IMR-90 (cell line): ENCODE measurements at regions not wholly inside any gene's neighbourhood (a gene's known extent, or its start where the extent isn't known, plus 50 kb on each side); places are given as distances from the start of the nearest gene placed in this dataset.

Source experiments
- ATAC-seq: fragments of 200-7000 bp; cut with Tn5 transposase; 2 replicates; pipeline ENCODE4 v1.9.1; 2020; ENCODE audit warnings: low read depth, mild to moderate bottlenecking, moderate library complexity
- BruUV-seq: library from RNA; stranded (reverse); fragments of 400-500 nt; replicated peaks from 2 replicates; lab custom pipeline; 2021; lab: Mats Ljungman, UMichigan
- CTCF ChIA-PET: fragments of 300-600 bp; formaldehyde crosslinking; extraction: SDS; loops from one replicate; lab custom pipeline; 2021; ENCODE audit warnings: antibody characterized with exemption; lab: Yijun Ruan, JAX
- POLR2A ChIA-PET: fragments of 300-600 bp; sonication (Branson Sonifier 250); formaldehyde crosslinking; loops from one replicate; lab custom pipeline; 2022; ENCODE audit warnings: antibody characterized with exemption; ENCODE audit not compliant: unreplicated experiment; lab: Charles Lee
- DNase-seq: peaks from one replicate; pipeline ENCODE4 v3.0.0; 2013
- H2AFZ ChIP-seq: replicated peaks from 2 replicates; pipeline ENCODE3; 2013; ENCODE audit warnings: low read length, mild to moderate bottlenecking; ENCODE audit not compliant: poor library complexity
- H2AK5ac ChIP-seq: 2 replicates; pipeline ENCODE4 v1.6.1; 2013; ENCODE audit warnings: low read depth, low read length, inconsistent platforms
- H2AK9ac ChIP-seq: replicated peaks from 2 replicates; pipeline ENCODE3; 2013; ENCODE audit warnings: mild to moderate bottlenecking, low read depth, low read length, moderate library complexity; ENCODE audit not compliant: poor library complexity
- H2BK120ac ChIP-seq: 2 replicates; pipeline ENCODE4 v1.6.1; 2013; ENCODE audit warnings: low read depth, low read length, inconsistent platforms
- H2BK15ac ChIP-seq: 3 replicates; pipeline ENCODE4 v1.6.1; 2013; ENCODE audit warnings: low read depth, low read length, inconsistent platforms
- H2BK20ac ChIP-seq: 2 replicates; pipeline ENCODE4 v1.6.1; 2013; ENCODE audit warnings: low read depth, mild to moderate bottlenecking, inconsistent platforms, low read length, moderate library complexity
- H2BK5ac ChIP-seq: 2 replicates; pipeline ENCODE4 v1.6.1; 2013; ENCODE audit warnings: mild to moderate bottlenecking, low read depth, low read length, inconsistent platforms; ENCODE audit not compliant: poor library complexity, severe bottlenecking
- H3K14ac ChIP-seq: replicated peaks from 2 replicates; pipeline ENCODE4 v1.6.1; 2013; ENCODE audit warnings: low read depth, low read length, inconsistent platforms
- H3K18ac ChIP-seq: 2 replicates; pipeline ENCODE4 v1.6.1; 2013; ENCODE audit warnings: low read depth, low read length, control low read depth
- H3K23ac ChIP-seq: 2 replicates; pipeline ENCODE4 v1.6.1; 2013; ENCODE audit warnings: low read depth, low read length, inconsistent platforms
- H3K27ac ChIP-seq: 2 replicates; pipeline ENCODE4 v1.5.1; 2013; ENCODE audit warnings: mild to moderate bottlenecking, control low read depth, low read length; ENCODE audit not compliant: insufficient read depth
- H3K27me3 ChIP-seq: 2 replicates; pipeline ENCODE4 v1.6.1; 2013; ENCODE audit warnings: low read length; ENCODE audit not compliant: control insufficient read depth, insufficient read depth
- H3K36me3 ChIP-seq: 2 replicates; pipeline ENCODE4 v1.6.1; 2013; ENCODE audit warnings: low read length, mixed read lengths; ENCODE audit not compliant: control insufficient read depth, insufficient read depth
- H3K4ac ChIP-seq: 2 replicates; pipeline ENCODE4 v1.6.1; 2013; ENCODE audit warnings: low read depth, low read length, inconsistent platforms
- H3K4me1 ChIP-seq: 2 replicates; pipeline ENCODE4 v1.6.1; 2013; ENCODE audit warnings: low read length, mixed read lengths; ENCODE audit not compliant: control insufficient read depth, insufficient read depth
- H3K4me2 ChIP-seq: 2 replicates; pipeline ENCODE4 v1.6.1; 2013; ENCODE audit warnings: low read depth, mild to moderate bottlenecking, control low read depth, low read length, moderate library complexity
- H3K4me3 ChIP-seq: 2 replicates; pipeline ENCODE4 v1.5.1; 2013; ENCODE audit warnings: low read depth, mild to moderate bottlenecking, control low read depth, low read length, moderate library complexity; ENCODE audit not compliant: insufficient read depth
- H3K56ac ChIP-seq: 2 replicates; pipeline ENCODE4 v1.6.1; 2013; ENCODE audit warnings: low read length, inconsistent platforms; ENCODE audit not compliant: insufficient read depth; ENCODE audit errors: extremely low read depth
- H3K79me1 ChIP-seq, 2 experiments: 2 replicates each; pipeline ENCODE4 v1.6.1; 2013; ENCODE audit warnings: low read length in 2 of 2, inconsistent platforms in 1 of 2, low read depth in 1 of 2
- H3K9ac ChIP-seq: 2 replicates; pipeline ENCODE4 v1.6.1; 2013; ENCODE audit warnings: low read depth, low read length, control low read depth
- H3K9me1 ChIP-seq: 2 replicates; pipeline ENCODE4 v1.6.1; 2013; ENCODE audit warnings: low read length, inconsistent platforms; ENCODE audit not compliant: insufficient read depth
- H3K9me3 ChIP-seq: 2 replicates; pipeline ENCODE4 v1.6.1; 2013; ENCODE audit warnings: low read length; ENCODE audit not compliant: control insufficient read depth, insufficient read depth
- H4K20me1 ChIP-seq: 2 replicates; pipeline ENCODE4 v1.6.1; 2013; ENCODE audit warnings: low read length, inconsistent platforms; ENCODE audit not compliant: insufficient read depth
- H4K5ac ChIP-seq: 2 replicates; pipeline ENCODE4 v1.6.1; 2013; ENCODE audit warnings: mild to moderate bottlenecking, low read depth, low read length, control low read depth
- H4K8ac ChIP-seq, 2 experiments: 2 replicates each; pipeline ENCODE4 v1.6.1; 2013; ENCODE audit warnings: low read depth in 2 of 2, low read length in 2 of 2, control low read depth in 1 of 2, inconsistent platforms in 1 of 2
- H4K91ac ChIP-seq: 2 replicates; pipeline ENCODE4 v1.6.1; 2013; ENCODE audit warnings: low read depth, low read length, inconsistent platforms; ENCODE audit not compliant: insufficient read depth
- MAZ ChIP-seq: IDR thresholded peaks from 2 replicates; pipeline ENCODE4 v1.6.1; 2012; ENCODE audit warnings: low read depth, mild to moderate bottlenecking, low read length, improper control_type of control experiment, moderate library complexity, borderline replicate concordance
- MXI1 ChIP-seq: IDR thresholded peaks from 2 replicates; pipeline ENCODE4 v1.6.1; 2012; ENCODE audit warnings: low read depth, mild to moderate bottlenecking, low read length, moderate library complexity, borderline replicate concordance
- WGBS, 2 experiments: methylation state at CpG; one replicate each; pipeline versions ENCODE4 v1.1.5 to v1.1.7; 2013; ENCODE audit warnings: missing lambda C conversion rate in 2 of 2; ENCODE audit not compliant: insufficient read length in 1 of 2; ENCODE audit errors: extremely low coverage in 2 of 2; 5-methylcytosine and 5-hydroxymethylcytosine counted together
- dilution Hi-C: fragments of 300-500 bp; cut with HindIII; formaldehyde crosslinking; loops from one replicate; pipeline ENCODE4 v1.14.3; 2018; ENCODE audit warnings: low sequenced_read_pairs; ENCODE audit not compliant: unreplicated experiment
- in situ Hi-C: fragments of 300-500 bp; cut with MboI; formaldehyde crosslinking; loops from 3 replicates; pipeline ENCODE4 v1.14.3; 2019; ENCODE audit warnings: low sequenced_read_pairs, inconsistent platforms, mixed read lengths
- intact Hi-C: fragments of 100-400 bp; cut with micrococcal nuclease; formaldehyde crosslinking; loops from 2 replicates; pipeline ENCODE4 v1.10.0; 2022
- TF ChIP-seq, protein P1 (sequence below): fragments of 150-350 bp; IDR thresholded peaks from 2 replicates; pipeline ENCODE4 v1.6.1; 2016; ENCODE audit warnings: low read depth, mild to moderate bottlenecking, low read length, moderate library complexity, borderline replicate concordance

DNA sequence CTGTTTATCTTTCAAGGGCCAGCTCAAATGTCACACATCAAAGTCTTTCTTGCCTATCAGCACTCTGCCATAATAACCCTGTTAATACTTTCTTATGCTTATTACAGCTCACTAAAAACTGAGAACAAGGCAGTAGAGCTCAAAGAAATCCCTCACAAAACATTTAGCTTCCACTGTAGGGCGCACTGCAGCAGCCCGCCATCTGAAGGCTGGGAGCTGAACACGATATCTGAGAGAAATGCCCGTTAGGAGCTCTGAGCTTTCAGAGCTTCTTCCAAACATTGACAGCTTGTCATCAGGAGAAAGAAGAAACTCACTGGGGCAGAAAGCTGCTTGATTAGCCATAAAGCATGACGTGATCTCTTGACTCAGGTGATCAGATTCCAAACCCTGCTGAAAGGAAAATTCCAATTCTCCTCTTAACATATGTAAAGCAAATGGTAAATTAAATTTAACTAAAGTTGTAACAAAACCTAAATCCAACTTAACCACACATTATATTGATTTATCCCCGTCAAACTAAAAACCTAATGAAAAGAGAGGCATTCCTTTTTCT, 175.7 kb downstream of the C12orf50 start:
- Histone ChIP-seq H2BK120ac (no peak overlapping the region), H2BK15ac (no peak overlapping the region), H4K91ac (no peak overlapping the region), H3K79me1 (no peaks in the 10 kb centered on the region), H2BK20ac (no peak overlapping the region), H3K9me3 (no peaks in the 10 kb centered on the region), H3K23ac (no peak overlapping the region), H3K27ac (no peak overlapping the region), H3K27me3 (no peaks in the 10 kb centered on the region), H3K9me1 (no peaks in the 10 kb centered on the region), H3K18ac (no peak overlapping the region), H3K4me1 (no peaks in the 10 kb centered on the region), H4K20me1 (no peaks in the 10 kb centered on the region), H3K4me2 (no peak overlapping the region), H2BK5ac (no peak overlapping the region), H3K4ac (no peak overlapping the region), H3K56ac (no peak overlapping the region), H3K9ac (no peak overlapping the region), H3K4me3 (no peak overlapping the region), H3K36me3 (no peaks in the 10 kb centered on the region), H2AK5ac (no peak overlapping the region), H4K8ac (no peak overlapping the region), H4K5ac (no peak overlapping the region), H3K14ac (no peak overlapping the region), H2AK9ac (no peak overlapping the region), H2AFZ (no peak overlapping the region)
- DNase-seq (no peak), ATAC-seq (no peak)
- POLR2A ChIA-PET: no interaction called here
- in situ Hi-C loops (loop anchor here (25.0 kb wide), 1 partner anchor 891 kb away; no protein-coding TSS in a partner anchor), intact Hi-C loops (no loop called here), dilution Hi-C loops (no loop called here)
- TF ChIP-seq MXI1 (no peak), MAZ (no peak)
- TF ChIP-seq, protein P1, sequence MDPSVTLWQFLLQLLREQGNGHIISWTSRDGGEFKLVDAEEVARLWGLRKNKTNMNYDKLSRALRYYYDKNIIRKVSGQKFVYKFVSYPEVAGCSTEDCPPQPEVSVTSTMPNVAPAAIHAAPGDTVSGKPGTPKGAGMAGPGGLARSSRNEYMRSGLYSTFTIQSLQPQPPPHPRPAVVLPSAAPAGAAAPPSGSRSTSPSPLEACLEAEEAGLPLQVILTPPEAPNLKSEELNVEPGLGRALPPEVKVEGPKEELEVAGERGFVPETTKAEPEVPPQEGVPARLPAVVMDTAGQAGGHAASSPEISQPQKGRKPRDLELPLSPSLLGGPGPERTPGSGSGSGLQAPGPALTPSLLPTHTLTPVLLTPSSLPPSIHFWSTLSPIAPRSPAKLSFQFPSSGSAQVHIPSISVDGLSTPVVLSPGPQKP: no peak
- CTCF ChIA-PET: interaction anchor here (0.5 kb wide), 1 partner anchor 797 kb away, joined by 3 read pairs; no protein-coding TSS in a partner anchor
- 100% methylated on average over 1 of the region's 6 CpGs; no CpG with 5 or more reads in 1 of the 2 experiments for WGBS, 2 experiments
- BruUV-seq: no TSS peak
